ENCODE measurements at regions not wholly inside any gene's neighbourhood (a gene's known extent, or its start where the extent isn't known, plus 50 kb on each side); places are given as distances from the start of the nearest gene placed in this dataset.
"Not testable (repeated sequence)": the region's sequence is repeated elsewhere in the genome, so short reads cannot be mapped to it uniquely, and the experiment has no call there.

GRCh38 chr6:33892581-33893346, 89.0 kb upstream of the MLN start:
- no peak for DNase-seq
- no peaks in the 10 kb centered on the region for H3K9me2 ChIP-seq (replicated peaks; ENCODE audit: insufficient read depth, low read length)
- no peaks in the 10 kb centered on the region for H4K20me1 ChIP-seq (ENCODE audit: insufficient read depth, low read depth, low read length)
- H3K4me2 ChIP-seq (ENCODE audit: low read depth, low read length, poor library complexity, severe bottlenecking): no peak overlapping the region
- no peaks in the 10 kb centered on the region for H3K79me2 ChIP-seq (ENCODE audit: low read length)
- H3K27me3 ChIP-seq (ENCODE audit: low read length): no peaks in the 10 kb centered on the region; the same call in 1 of the 2 replicates
- H3K27ac ChIP-seq (ENCODE audit: low read length): no peak overlapping the region
- no peaks in the 10 kb centered on the region for H3K9me3 ChIP-seq (ENCODE audit: low read length)
- H2AFZ ChIP-seq (ENCODE audit: low read length): no peak overlapping the region
- H3K9ac ChIP-seq (ENCODE audit: low read length): no peak overlapping the region
- H3K4me1 ChIP-seq (ENCODE audit: low read length): no peaks in the 10 kb centered on the region
- H3K36me3 ChIP-seq (ENCODE audit: insufficient read depth, low read length): no peaks in the 10 kb centered on the region
- no peak overlapping the region for H3K4me3 ChIP-seq (ENCODE audit: low read length)

DNA sequence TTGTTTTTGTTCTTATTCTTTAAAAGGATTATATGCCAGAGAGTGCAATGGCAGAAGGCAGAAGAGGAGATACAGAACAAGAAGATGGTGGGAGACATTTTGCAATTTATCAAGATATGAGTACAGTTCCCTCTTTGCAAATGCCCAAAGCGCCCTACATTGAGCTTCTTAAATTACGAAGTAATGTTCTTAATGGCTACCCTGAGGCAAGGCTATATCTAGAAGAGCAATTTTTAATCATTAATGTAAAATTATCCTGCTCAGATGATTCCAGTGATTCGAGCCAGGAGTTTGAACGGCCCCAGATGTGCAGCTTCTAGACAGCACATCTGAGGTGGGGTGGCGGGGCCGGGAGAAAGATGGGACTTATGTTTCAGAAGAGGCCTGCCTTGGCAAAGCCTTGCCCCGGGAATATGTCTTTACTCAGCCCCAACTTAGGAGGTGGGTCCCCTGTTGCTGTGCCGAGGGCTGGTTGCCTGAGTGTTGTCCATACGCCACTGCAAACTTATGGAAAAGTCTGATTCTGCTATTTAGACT, 84.9 kb upstream of the MLN start:
- no peak overlapping the region for H3K4me2 ChIP-seq (ENCODE audit: low read depth, low read length, poor library complexity, severe bottlenecking)
- no peaks in the 10 kb centered on the region for H3K79me2 ChIP-seq (ENCODE audit: low read length)
- H4K20me1 ChIP-seq (ENCODE audit: insufficient read depth, low read depth, low read length): no peaks in the 10 kb centered on the region
- no peaks in the 10 kb centered on the region for H3K27me3 ChIP-seq (ENCODE audit: low read length)
- no peak overlapping the region for H2AFZ ChIP-seq (ENCODE audit: low read length)
- no peak for DNase-seq
- no peak overlapping the region for H3K27ac ChIP-seq (ENCODE audit: low read length)
- no peaks in the 10 kb centered on the region for H3K4me1 ChIP-seq (ENCODE audit: low read length)
- no peaks in the 10 kb centered on the region for H3K36me3 ChIP-seq (ENCODE audit: insufficient read depth, low read length)
- no peak overlapping the region for H3K4me3 ChIP-seq (ENCODE audit: low read length)
- H3K9ac ChIP-seq (ENCODE audit: low read length): no peak overlapping the region
- no peaks in the 10 kb centered on the region for H3K9me2 ChIP-seq (replicated peaks; ENCODE audit: insufficient read depth, low read length)
- H3K9me3 ChIP-seq (ENCODE audit: low read length): no peaks in the 10 kb centered on the region

- no peaks in the 10 kb centered on the region for H3K79me2 ChIP-seq (ENCODE audit: low read length)
- no peak overlapping the region for H2AFZ ChIP-seq (ENCODE audit: low read length)
- H3K9me2 ChIP-seq (replicated peaks; ENCODE audit: insufficient read depth, low read length): no peaks in the 10 kb centered on the region
- no peak overlapping the region for H3K4me2 ChIP-seq (ENCODE audit: low read depth, low read length, poor library complexity, severe bottlenecking)
- H3K9ac ChIP-seq (ENCODE audit: low read length): no peak overlapping the region
- no peaks in the 10 kb centered on the region for H3K4me1 ChIP-seq (ENCODE audit: low read length)
- no peak overlapping the region for H3K4me3 ChIP-seq (ENCODE audit: low read length)
- DNase-seq: no peak
- H3K9me3 ChIP-seq (ENCODE audit: low read length): no peaks in the 10 kb centered on the region
- H3K36me3 ChIP-seq (ENCODE audit: insufficient read depth, low read length): no peaks in the 10 kb centered on the region
- no peaks in the 10 kb centered on the region for H3K27me3 ChIP-seq (ENCODE audit: low read length)
- H4K20me1 ChIP-seq (ENCODE audit: insufficient read depth, low read depth, low read length): no peaks in the 10 kb centered on the region
- no peak overlapping the region for H3K27ac ChIP-seq (ENCODE audit: low read length)
Measured at GRCh38 chr6:33888183-33888582, 84.4 kb upstream of the MLN start.

DNA sequence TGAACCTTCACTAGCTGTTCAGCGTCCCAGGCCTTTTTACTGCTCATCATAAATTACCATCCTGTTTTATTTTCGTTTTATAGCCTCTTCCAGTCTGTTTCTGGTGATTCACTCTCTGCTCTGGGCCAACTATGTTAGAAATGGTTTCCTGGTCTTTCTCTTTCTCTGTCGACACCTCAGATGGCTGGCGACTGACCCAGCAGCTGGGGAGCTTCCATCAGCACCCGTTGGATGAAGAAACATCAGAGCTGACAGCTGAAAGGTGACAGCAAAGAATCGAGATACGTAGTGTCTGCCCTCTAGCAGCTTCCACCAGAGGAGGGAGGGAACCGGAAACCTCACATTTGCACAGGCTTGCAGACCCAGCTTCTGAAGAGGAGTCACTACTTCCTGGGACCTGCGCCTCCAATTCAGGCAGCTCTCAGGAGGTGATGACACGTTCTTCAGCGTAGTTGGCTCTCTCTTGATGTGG, 82.9 kb upstream of the MLN start:
- DNase-seq: no peak
- Histone ChIP-seq H3K9me3 (ENCODE audit: low read length) (no peaks in the 10 kb centered on the region), H3K27me3 (ENCODE audit: low read length) (no peaks in the 10 kb centered on the region), H3K79me2 (ENCODE audit: low read length) (no peaks in the 10 kb centered on the region), H3K27ac (ENCODE audit: low read length) (no peak overlapping the region), H2AFZ (ENCODE audit: low read length) (no peak overlapping the region), H4K20me1 (ENCODE audit: insufficient read depth, low read depth, low read length) (no peaks in the 10 kb centered on the region), H3K36me3 (ENCODE audit: insufficient read depth, low read length) (no peaks in the 10 kb centered on the region), H3K4me1 (ENCODE audit: low read length) (no peaks in the 10 kb centered on the region), H3K9ac (ENCODE audit: low read length) (no peak overlapping the region), H3K4me3 (ENCODE audit: low read length) (no peak overlapping the region), H3K9me2 (replicated peaks; ENCODE audit: insufficient read depth, low read length) (no peaks in the 10 kb centered on the region), H3K4me2 (ENCODE audit: low read depth, low read length, poor library complexity, severe bottlenecking) (no peak overlapping the region)

GRCh38 chr6:33885132-33886057, 81.6 kb upstream of the MLN start:
- Histone ChIP-seq H3K9ac (ENCODE audit: low read length) (no peak overlapping the region), H3K36me3 (ENCODE audit: insufficient read depth, low read length) (no peaks in the 10 kb centered on the region), H3K27ac (ENCODE audit: low read length) (no peak overlapping the region), H3K4me3 (ENCODE audit: low read length) (no peak overlapping the region), H3K9me2 (replicated peaks; ENCODE audit: insufficient read depth, low read length) (no peaks in the 10 kb centered on the region), H2AFZ (ENCODE audit: low read length) (no peak overlapping the region), H3K27me3 (ENCODE audit: low read length) (no peaks in the 10 kb centered on the region), H3K4me1 (ENCODE audit: low read length) (no peaks in the 10 kb centered on the region), H3K4me2 (ENCODE audit: low read depth, low read length, poor library complexity, severe bottlenecking) (no peak overlapping the region), H4K20me1 (ENCODE audit: insufficient read depth, low read depth, low read length) (no peaks in the 10 kb centered on the region), H3K79me2 (ENCODE audit: low read length) (no peaks in the 10 kb centered on the region), H3K9me3 (ENCODE audit: low read length) (no peaks in the 10 kb centered on the region)
- DNase-seq: no peak

DNA sequence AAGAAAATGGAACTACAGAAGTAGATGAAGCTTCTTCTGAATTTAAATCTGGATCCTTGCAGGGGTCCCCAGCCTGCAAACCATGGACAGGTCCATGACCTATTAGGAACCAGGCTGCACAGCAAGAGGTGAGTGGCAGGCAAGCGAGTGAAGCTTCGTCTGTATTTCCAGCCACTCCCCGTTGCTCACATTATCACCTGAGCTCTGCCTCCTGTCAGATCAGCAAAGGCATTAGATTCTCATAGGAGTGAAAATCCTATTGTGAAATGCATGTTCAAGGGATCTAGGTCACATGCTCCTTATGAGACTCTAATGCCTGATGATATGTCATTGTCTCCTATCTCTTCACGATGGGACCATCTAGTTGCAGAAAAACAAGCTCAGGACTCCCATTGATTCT, 79.8 kb upstream of the MLN start:
- H2AFZ ChIP-seq (ENCODE audit: low read length); H3K27me3 ChIP-seq (ENCODE audit: low read length); H3K27ac ChIP-seq (ENCODE audit: low read length); H3K4me3 ChIP-seq (ENCODE audit: low read length); H3K9ac ChIP-seq (ENCODE audit: low read length); H3K4me2 ChIP-seq (ENCODE audit: low read depth, low read length, poor library complexity, severe bottlenecking); DNase-seq; H3K4me1 ChIP-seq (ENCODE audit: low read length); H3K79me2 ChIP-seq (ENCODE audit: low read length); H3K36me3 ChIP-seq (ENCODE audit: insufficient read depth, low read length); H3K9me2 ChIP-seq (replicated peaks; ENCODE audit: insufficient read depth, low read length); H3K9me3 ChIP-seq (ENCODE audit: low read length); H4K20me1 ChIP-seq (ENCODE audit: insufficient read depth, low read depth, low read length): not testable (repeated sequence)

DNA sequence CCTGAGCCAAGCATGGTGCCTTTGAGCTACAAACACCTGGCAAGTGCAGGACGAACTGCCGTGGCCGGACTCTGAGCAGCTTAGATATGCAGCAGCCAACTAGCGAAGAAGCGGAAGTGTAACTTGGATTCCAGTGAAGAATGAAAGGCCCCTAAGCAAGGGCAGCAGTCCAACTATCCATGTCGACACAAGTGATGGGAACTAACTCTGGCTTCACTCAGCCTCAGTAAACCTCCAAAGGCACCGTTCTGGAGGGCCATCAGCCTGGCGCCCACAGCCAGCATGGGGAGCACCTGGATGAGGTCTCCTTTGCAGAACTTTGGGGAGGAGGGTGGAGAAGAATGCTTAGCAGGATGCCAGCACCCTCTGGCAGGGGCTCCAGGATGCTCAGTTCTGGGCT, 78.4 kb upstream of the MLN start:
- no peaks in the 10 kb centered on the region for H3K4me1 ChIP-seq (ENCODE audit: low read length)
- no peaks in the 10 kb centered on the region for H3K27me3 ChIP-seq (ENCODE audit: low read length)
- no peak overlapping the region for H2AFZ ChIP-seq (ENCODE audit: low read length)
- H3K4me2 ChIP-seq (ENCODE audit: low read depth, low read length, poor library complexity, severe bottlenecking): no peak overlapping the region
- no peak overlapping the region for H3K27ac ChIP-seq (ENCODE audit: low read length)
- H3K4me3 ChIP-seq (ENCODE audit: low read length): no peak overlapping the region
- no peaks in the 10 kb centered on the region for H3K9me2 ChIP-seq (replicated peaks; ENCODE audit: insufficient read depth, low read length)
- H3K9ac ChIP-seq (ENCODE audit: low read length): no peak overlapping the region
- no peak for DNase-seq
- no peaks in the 10 kb centered on the region for H3K79me2 ChIP-seq (ENCODE audit: low read length)
- H4K20me1 ChIP-seq (ENCODE audit: insufficient read depth, low read depth, low read length): no peaks in the 10 kb centered on the region
- no peaks in the 10 kb centered on the region for H3K36me3 ChIP-seq (ENCODE audit: insufficient read depth, low read length)
- H3K9me3 ChIP-seq (ENCODE audit: low read length): no peaks in the 10 kb centered on the region

GRCh38 chr6:33880766-33881165, 77.0 kb upstream of the MLN start:
- Histone ChIP-seq H3K9me2 (replicated peaks; ENCODE audit: insufficient read depth, low read length) (no peaks in the 10 kb centered on the region), H3K4me3 (ENCODE audit: low read length) (no peak overlapping the region), H3K36me3 (ENCODE audit: insufficient read depth, low read length) (no peaks in the 10 kb centered on the region), H3K4me1 (ENCODE audit: low read length) (no peaks in the 10 kb centered on the region), H3K79me2 (ENCODE audit: low read length) (no peaks in the 10 kb centered on the region), H3K4me2 (ENCODE audit: low read depth, low read length, poor library complexity, severe bottlenecking) (no peak overlapping the region), H2AFZ (ENCODE audit: low read length) (no peak overlapping the region), H3K27ac (ENCODE audit: low read length) (no peak overlapping the region), H3K9me3 (ENCODE audit: low read length) (no peaks in the 10 kb centered on the region), H3K9ac (ENCODE audit: low read length) (no peak overlapping the region), H3K27me3 (ENCODE audit: low read length) (no peaks in the 10 kb centered on the region), H4K20me1 (ENCODE audit: insufficient read depth, low read depth, low read length) (no peaks in the 10 kb centered on the region)
- no peak for DNase-seq
